RPMI7951 (cell line): ENCODE measurements at regions not wholly inside any gene's neighbourhood (a gene's known extent, or its start where the extent isn't known, plus 50 kb on each side); places are given as distances from the start of the nearest gene placed in this dataset.

Source experiments
- DNase-seq: peaks from one replicate; pipeline ENCODE4 v3.0.0-alpha.2; 2012; ENCODE audit warnings: low read depth

DNA sequence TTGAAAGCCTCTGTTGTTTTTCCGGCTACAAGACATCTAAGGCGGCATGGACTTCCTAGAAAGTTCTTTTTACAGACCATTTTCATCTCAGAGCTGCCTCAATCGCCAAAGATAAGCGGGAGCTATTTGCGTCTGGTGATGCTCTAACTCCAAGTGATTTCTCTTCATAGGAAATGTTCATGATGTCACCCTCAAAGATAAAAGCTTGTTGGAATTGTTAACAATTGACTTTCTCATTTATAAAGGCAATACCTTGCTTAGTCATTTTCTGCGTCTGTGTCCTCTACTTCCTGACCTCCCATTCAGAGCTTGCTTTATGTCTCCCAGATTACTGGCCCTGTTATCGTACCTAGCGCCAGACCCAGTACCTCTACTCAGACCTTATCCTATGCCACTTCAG, 259.0 kb upstream of the G2E3 start:
- DNase-seq, result no peak

DNA sequence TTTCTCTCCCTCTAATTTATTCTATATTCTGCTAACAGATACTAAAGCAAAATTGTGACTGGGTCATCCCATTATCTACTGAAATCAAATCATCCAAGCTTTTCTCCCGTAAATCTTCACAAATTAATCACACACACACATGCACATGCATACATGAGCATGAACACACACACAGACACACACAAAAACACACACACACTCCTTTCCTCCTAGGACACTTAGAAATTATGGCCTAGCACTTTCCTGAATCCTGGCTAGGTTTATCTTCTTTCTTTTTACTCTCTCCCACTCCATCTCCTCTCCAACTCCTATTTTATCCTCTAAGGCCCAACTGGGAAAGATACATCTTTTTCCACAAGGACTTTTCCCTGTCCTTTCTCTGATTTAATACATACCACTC, 255.6 kb upstream of the G2E3 start:
- no peak for DNase-seq

DNA sequence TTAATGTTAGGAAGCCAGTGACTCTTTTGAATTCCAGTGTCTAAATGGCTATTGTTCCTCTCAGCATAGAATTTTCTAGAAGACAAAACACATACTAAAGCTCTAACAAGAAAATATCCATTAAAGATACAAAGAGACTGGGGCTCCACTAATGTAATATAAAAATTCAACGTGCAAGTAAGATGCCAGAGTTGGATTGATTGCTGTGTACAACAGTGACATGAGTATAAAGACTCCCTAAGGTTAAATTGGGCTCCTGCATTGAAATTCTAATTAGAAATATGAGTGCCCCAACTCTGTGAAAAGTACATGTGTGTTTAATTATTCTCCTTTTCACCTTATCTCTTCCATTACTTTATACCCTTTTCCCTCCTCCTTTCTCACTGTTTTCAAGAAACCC, 253.6 kb upstream of the G2E3 start:
- DNase-seq, result no peak

DNA sequence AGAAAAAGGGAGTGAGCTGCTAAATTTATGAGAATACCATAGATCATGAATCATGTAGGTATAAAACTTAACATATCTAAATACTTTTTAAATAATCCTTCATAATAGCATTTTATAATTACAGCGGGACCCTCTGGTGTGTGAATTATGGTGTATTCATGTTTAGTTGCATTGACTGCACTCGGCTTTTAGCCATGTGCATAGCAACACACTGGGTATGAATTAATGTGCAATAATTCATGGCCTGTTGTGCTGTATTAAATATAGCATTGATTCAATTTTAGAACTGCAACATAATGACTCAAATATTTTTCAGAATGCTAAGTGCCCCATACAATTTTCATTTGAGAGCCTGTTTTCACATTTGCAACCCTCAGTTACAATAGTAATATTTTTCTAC, 249.6 kb upstream of the G2E3 start:
- no peak for DNase-seq

DNA sequence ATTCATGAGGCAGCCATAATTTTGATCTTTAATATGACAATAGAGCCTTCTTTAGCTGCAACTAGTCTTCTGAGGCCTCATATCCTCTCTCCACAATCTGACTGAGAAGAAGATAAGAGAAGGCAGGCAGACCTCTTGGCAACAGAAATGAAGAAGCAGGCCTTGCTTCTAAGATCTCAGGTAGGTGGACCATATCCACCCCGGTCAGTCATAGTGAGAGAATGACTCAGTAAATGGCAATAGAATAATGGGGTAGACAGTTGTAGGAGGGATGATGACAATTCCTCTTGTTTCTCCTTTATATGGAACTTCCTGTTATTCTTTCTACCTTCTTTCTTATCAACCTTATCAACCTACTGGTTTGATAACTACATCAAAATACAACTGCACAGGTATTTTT, 246.7 kb upstream of the G2E3 start:
- no peak for DNase-seq

DNA sequence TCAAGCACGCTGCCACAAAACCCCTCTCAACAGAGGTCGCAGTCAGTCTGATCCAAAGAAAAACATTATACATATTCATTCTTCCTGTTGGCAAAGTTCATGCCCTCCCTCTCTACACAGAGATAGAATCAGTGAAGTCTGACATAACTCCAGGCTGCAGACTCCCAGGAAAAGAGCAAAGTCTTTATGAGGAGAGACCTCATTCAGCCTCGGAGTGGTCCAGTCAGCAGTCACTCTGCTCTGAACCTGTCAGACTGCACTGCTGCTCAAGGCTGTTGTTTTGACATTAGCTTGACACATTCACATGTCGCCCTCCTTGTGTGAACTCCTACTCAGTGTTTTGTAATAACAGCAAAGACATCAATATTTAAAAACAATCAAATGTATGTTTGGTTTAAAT, 241.2 kb upstream of the G2E3 start:
- no peak for DNase-seq

DNA sequence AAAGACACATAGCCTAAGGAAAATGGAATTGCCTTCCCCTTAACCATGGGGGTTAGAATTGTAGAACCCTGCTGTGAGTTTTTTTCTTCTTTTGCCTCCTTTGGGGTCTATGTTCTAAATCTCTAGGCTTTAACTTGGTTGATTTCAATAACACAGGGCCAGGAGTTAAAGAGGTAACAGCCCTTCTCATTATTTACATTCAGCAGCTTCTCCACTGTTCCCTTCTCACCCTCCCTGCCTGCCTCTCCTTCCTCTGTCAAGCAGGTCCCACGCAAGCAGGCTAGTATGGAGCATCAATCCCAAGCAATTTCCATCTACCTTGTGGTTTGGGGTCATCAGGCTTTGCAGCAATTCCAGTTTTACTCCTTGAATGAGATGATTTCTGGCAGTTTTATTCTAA, 236.1 kb upstream of the G2E3 start:
- no peak for DNase-seq

DNA sequence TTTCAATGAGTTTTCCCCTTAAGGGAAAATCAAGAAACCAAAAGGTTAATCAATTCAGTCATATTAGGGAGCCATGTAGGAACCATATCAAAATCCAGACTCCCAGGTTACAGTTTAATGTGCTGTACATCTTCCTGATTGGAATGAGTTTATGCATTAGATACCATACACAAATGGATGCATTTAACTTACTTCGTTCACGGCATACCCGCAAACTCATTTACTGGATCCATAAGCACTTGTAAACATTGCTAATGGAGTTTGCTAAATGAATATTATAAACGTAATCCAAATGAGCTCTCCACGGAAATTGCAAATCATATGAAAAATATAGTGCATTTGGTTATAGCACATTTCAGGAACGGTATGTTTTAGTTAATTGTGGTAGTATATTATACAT, 228.9 kb upstream of the G2E3 start:
- no peak for DNase-seq

DNA sequence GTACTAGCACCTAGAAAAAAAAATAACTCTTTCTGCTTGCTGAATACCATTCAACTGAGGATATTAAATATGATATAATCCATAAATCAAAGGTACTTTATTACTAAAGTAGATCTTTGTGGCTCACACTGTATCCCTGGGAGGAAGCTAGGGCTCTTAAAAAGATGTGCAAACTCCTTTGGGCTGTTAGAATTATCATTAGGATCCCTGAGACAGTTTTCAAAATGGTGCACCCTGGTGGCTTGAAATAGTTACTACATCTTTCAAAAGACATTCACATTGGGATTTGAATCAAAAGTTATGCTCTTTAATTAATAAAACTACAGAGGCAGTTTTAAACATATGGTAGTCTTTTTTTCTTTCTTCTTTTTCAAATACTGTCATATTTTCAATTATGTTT, 228.5 kb upstream of the G2E3 start:
- DNase-seq, result peak; percentile 1

DNA sequence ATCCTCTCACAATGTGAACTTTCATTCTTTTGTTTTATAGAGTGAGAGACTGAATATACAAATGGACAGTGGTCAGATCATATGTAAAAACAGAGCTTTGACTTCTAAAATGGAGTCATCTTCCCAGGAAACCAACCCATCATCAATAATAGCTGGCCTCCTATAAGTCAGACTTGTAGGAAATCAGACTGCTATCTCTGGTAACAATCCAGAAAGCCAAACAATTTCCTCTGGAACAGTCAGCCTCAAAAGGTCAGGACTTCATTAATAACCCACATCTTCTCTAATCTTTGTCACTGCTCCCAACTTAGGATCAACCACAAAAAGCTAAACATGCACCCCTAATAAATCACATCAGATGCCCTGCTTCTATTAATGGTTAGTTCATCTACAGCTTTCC, 227.9 kb upstream of the G2E3 start:
- DNase-seq, result no peak

DNA sequence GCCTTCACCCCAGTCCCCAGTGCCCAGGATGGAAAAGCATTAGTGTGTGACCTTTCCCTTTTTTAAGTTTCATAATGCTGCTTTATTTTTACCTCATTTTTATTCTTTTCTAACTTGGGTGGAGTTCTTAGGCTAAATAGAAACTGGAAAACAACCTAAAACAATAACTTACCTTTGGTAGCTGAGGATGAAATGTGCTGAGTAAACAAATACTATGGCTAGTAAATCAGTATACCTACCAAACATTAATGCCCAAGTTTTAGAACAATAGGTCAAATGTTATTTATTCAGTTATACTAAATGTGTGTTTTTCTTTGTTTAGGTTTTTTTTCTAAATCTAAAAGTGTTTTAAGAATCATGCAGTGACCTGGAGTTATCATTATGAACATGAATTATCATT, 226.6 kb upstream of the G2E3 start:
- DNase-seq, result no peak

DNA sequence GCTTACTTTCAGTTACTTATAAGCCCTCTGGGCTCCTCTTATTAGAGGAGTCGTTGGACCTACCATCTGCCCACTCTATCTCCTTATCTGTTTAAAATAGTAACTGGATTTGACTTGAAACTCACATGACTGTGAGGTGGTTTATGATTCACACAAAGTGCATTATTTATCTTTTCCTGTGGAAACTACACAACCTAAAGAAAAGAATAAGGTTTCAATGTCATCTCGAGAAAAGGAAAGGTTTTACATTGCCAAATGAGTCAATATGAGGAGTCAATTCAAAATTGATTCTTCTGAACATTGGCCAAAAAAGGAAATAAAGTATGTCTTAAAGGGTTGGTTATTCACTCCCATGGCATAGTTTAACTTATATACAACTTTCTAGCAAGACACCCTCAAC, 225.0 kb upstream of the G2E3 start:
- DNase-seq, result no peak

DNA sequence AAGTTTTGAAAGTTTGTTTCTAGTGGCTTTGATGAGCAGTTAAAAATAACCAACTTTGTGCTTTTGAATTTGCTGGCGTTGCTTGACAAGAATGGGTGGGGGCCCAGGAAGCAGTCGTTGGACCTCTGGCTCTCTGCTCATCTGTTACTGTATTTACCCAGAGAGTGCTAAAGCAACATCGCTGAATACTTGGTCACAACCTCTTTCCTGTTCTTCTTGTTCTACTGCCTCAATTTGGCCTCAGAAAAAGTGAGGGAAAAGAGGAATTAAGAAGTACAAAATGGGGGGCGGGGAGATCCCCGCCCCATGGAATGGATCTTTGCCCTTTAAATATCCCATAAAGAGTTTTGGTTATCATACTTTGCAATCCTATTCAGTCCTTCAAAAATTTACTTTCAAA, 221.5 kb upstream of the G2E3 start:
- DNase-seq, result no peak

DNA sequence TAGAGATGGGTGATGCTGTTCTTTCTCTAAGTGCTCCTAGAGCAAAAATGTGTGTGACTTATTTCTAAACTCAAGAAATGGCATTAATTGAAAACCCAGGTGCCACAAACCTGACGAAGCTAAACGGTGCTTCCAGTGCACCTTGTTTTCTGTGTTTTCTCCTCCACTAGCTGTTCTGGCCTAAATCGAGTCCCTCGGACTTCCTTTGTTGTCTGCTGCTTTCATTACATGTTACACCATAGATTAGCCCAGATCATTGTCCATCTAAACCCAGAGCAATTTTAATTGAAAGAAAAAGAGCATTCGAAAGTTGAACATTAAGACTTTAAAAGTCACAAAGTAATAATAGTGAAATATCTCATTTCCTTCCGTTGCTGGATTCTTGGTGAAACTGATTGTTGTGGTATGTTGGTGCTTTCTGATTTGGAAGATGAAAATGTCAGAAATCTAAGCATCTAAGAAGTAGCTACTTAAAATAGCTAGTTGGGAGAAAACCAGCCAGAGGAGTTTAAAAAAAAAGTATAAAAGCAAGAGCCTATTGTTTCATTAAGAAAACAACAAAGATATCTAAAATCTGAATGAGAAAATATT, 219.6 kb upstream of the G2E3 start:
- no peak for DNase-seq

DNA sequence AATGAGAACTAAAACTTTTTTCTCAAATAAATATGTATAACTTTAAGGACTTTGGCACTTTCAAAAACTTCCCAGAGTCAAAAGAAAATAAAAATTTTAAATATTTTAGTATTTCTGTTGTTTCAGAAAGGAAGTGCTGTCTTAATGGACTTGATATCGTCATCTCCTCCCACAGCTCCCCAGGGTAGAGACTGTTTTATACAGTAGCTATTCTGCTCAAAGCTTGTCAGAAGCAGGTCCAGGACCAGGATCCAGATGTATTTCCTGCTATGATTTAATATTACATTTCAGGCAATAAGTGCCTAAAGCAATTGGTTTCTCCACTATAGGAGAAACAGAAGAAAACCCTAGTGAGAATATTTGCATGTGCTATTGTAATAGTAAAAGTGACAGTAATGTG, 218.5 kb upstream of the G2E3 start:
- no peak for DNase-seq

DNA sequence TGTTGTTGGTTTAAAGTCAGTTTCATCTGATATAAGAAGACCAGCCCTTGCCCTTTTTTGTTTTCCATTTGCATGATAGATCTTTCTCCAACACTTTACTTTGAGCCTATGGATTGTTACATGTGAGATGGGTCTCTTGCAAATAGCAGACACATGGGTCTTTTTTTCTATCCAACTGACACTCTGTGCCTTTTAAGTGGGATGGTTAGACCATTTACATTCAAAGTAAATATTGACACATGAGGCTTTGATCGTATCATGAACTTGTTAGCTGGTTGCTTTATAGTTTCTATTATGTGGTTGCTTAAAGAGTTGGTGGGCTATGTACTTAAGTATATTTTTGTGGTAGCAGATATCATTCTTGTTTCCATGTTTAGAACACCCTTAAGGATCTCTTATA, 213.4 kb upstream of the G2E3 start:
- DNase-seq, result no peak

DNA sequence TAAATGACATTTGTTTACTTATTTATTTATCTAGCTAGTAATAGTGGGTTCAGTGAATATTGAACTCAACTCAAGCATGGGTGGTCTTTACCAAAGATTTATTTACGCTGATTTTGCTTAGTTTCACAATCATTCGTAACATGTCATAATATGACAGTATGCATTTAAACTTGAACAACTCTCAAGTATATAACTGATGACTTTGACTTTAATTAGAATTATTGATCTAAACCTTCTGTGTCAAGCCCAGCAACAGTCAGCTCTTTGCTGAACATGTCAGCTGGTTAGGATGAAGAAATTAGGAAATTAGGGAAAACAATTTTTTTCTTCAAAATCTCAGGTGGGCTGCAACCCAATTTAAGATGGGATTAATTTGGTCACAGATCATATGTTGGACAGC, 210.5 kb upstream of the G2E3 start:
- no peak for DNase-seq

DNA sequence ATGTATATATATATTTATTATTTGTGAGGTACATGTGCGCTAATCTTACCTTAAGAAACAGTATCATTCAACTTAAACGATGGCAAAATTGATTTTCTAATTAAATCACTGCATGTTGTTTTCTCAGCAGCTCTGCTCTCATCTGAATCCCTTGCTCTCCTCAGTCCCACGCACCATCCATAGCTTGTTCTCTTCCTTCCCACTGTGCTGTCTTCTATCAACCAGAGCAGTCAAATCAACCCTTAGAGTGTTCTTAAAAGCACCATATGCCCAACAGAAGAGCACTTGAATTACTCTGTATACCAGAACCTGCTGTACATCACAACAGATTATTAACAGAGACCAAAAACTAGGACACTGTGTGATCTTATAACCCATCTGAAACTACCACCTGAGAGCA, 209.4 kb upstream of the G2E3 start:
- no peak for DNase-seq

DNA sequence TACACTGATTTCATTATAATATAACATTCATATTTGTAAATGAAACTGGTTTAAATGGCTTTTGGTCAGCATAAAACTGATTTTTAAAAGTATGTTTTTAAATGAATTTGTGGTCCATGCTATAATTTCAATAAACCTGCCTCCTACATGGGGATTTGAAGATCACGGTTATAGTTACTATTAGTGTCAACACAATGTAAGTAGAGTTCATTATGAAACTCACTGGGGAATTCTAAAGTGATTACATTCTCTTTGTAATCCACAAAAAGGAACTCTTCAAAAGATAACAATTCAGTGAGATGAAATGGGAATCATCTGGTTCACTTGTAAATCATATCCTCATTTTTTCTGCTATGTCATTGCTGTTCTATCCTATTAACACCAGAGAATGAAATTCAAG, 204.5 kb upstream of the G2E3 start:
- DNase-seq, result no peak

DNA sequence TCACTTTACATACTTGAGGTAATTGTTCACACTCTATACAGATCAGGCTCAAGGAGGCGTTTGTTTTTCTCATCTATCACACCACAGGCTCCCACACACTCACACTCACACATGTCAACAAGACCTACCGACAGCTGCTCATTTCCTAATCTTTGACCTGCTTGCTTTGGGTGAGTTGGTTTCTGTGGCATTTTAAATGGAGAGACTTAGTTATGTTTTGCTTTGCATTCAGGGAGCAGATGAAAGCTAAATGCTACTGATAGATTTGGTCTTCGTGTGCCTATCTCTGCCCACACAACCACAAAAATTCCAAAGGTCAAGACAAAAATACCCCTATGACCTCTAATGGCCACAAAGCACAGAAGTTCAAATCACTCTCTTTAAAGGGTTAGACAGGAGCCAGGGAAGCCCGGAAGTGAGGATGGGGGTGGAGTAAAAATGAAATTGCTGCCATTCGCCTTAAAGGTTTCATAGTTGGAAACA, 203.5 kb upstream of the G2E3 start:
- DNase-seq, result peak; percentile 4

DNA sequence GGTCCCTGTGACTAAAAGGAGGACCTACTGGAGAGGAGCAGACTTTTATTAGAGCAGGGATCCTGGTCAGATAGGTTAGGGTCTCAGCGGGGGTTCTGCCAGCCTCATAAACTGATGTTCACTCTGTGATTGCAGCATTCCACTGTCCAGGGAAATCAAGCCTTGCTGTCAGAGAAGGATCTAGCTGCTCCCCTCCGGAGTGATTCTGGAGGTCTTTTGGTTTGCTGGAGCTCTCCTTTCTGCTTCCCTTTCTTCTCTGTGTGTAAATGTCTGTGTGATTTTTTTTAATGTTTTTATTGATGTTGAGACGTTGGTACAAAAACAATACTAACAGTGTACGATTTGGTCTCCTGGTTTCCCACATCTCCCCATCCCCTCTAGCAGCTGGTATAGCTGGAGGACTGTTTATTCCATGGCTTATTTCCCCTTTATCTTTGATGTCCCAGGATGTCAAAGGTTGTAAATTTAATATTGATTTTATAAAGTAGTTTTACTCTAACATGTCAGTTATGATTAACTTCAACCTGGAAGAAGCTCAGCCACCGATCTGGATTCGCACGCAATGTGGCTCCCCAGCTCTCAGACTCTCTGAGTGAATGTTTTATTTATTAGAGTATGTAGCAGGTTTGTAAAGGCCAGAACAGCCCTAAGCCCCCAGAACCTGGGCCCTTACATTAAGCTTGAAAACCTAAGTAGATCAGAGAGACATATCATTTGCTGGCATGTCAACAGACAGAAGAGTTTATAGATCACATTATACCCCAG, 202.3 kb upstream of the G2E3 start:
- no peak for DNase-seq

DNA sequence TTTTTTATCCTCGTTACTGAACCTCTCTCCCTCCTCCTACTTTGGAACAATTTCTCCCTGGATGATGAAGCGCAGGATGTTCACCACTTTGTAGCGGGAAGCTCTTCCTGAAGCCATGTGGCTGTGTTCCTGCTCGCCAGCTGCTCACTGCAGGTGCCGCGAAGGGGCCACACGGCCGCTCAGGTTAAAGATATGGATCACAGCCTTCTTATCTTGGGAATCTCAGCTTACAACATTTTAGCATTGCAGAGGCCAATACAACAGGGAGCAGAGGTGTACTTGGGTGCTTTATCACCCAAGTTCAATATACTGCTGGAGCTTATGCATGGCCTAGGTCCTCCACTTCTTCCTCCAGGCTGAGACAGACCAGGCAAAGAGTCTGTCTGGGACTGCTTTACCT, 201.2 kb upstream of the G2E3 start:
- DNase-seq, result no peak

DNA sequence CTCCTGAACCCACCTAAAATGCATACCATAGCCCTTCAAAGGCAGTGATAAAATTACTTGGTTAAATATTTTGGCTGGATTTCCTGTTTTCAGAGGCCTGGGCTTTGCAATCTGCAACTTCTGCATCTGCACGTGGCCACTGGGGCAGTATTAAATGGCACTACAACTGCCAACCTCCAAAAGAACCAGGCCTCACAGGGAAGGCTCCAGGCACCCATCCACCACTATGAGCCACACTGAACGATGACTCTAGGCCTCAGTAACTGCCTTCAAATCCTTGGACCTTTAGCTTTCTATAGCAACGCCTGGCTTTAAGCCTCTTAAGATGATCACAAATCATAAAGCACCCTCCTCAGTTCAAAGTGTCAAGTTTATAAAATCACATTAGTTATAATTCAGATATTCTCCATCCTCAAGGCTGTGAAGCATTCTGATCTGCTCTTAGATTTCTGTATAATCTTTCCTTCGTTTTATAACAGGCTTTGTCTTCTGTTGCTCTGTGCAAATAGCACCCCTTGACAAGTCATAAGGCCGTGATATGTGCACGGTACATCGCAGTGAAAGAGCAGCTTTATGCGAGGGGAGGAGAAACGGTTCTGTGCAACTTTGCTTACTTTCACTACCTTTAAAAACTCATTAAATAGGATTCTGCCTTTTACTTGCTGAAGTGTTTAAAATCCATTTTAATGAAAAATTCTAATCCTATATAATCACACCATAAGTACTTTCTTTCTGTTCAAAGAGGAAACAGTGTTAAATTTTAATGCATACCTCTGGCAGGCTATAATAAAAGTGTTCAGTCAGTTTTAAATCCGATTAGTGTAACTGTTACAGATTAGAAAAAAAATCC, 196.4 kb upstream of the G2E3 start:
- no peak for DNase-seq
